Fibroblast of the aortic adventitia (primary cell): ENCODE measurements at regions not wholly inside any gene's neighbourhood (a gene's known extent, or its start where the extent isn't known, plus 50 kb on each side); places are given as distances from the start of the nearest gene placed in this dataset.

ENCODE experiments used
- DNase-seq: peaks from one replicate; pipeline ENCODE4 v3.0.0-alpha.2; 2010; ENCODE audit warnings: low read depth
- H3K4me3 ChIP-seq: 2 replicates; pipeline ENCODE4 v1.5.1; 2011; ENCODE audit warnings: low read depth, mild to moderate bottlenecking, control low read depth, low read length, moderate library complexity
- TF ChIP-seq, protein P1 (sequence below): IDR thresholded peaks from 2 replicates; pipeline ENCODE4 v1.5.1; 2011; ENCODE audit warnings: mild to moderate bottlenecking, low read length, control low read depth, inconsistent platforms; ENCODE audit not compliant: insufficient read depth

DNA sequence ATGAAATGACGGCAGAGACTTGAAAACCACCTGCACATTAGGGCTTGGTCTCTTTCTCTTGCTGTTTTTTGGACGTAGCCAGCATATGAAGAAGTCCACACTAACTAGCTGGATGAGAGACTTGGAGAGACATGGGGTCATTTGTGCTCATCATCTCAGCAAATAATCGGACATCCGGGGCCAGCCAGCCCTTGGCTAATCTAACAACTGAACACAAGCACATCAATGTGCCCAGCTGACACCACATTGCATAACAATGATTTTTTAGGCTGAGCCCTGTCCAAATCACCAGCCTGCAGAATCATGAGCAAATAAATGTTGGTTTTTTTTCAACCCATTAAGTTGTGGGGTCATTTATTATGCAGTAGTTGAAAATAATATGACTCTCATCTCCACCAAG is 460.3 kb upstream of the LARGE1 start:
- no peak for DNase-seq
- no peak overlapping the region for H3K4me3 ChIP-seq
- TF ChIP-seq, protein P1, sequence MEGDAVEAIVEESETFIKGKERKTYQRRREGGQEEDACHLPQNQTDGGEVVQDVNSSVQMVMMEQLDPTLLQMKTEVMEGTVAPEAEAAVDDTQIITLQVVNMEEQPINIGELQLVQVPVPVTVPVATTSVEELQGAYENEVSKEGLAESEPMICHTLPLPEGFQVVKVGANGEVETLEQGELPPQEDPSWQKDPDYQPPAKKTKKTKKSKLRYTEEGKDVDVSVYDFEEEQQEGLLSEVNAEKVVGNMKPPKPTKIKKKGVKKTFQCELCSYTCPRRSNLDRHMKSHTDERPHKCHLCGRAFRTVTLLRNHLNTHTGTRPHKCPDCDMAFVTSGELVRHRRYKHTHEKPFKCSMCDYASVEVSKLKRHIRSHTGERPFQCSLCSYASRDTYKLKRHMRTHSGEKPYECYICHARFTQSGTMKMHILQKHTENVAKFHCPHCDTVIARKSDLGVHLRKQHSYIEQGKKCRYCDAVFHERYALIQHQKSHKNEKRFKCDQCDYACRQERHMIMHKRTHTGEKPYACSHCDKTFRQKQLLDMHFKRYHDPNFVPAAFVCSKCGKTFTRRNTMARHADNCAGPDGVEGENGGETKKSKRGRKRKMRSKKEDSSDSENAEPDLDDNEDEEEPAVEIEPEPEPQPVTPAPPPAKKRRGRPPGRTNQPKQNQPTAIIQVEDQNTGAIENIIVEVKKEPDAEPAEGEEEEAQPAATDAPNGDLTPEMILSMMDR: no peak

DNA sequence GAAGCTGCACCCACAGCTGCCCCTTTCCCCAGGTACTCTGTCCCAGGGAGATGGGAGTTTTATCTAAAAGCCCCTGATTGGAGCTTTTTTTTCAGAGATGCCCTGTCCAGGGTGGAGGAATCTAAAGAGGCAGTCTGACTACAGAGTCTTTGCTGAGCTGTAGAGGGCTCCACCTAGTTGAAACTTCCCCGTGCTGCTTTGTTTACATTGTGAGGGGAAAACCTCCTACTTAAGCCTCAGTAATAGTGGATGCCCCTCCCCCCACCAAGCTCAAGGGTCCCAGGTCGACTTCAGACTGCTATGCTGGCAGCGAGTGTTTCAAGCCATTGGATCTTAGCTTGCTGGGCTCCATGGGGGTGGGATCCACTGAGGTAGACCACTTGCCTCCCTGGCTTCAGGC is 470.1 kb upstream of the LARGE1 start:
- no peak for DNase-seq
- H3K4me3 ChIP-seq: no peak overlapping the region
- TF ChIP-seq, protein P1: no peak

DNA sequence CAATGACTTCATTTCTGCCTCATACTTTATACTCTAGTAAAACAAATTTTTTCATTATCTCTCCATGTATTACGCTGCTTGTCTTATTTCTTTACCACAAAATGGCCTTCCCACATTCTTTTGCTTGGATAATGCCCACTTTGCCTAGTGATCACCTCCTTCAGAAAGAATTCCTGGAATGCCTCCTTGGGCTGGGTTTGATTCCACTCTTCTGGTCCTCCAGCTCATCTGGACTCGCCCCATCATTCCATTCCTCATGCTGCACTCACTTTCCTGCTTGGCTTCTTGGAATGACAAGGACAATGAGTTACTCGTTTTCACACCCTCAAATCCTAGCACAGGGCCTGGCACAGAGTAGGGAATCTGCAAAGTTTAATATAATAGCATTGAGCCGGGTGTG is 475.1 kb upstream of the LARGE1 start:
- TF ChIP-seq, protein P1: no peak
- H3K4me3 ChIP-seq: no peak overlapping the region
- DNase-seq: no peak

DNA sequence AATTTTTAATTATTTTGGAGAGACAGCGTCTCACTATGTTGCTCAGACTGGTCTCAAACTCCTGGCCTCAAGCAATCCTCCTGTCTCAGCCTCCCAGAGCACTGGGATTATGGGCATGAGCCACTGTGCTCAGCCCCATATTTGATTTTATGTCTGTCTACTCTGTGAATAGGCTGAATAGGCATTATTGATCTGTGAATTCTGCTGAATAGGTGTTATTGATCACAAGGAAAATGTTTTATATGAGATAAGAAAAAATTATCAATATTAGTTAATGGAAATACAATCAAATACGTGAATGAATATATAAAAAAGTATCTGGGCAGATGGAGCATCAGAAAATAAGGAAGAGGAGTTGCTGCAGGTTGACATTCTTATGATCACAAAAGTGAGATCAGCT is 483.4 kb upstream of the LARGE1 start:
- TF ChIP-seq, protein P1: no peak
- no peak for DNase-seq
- H3K4me3 ChIP-seq: no peak overlapping the region

DNA sequence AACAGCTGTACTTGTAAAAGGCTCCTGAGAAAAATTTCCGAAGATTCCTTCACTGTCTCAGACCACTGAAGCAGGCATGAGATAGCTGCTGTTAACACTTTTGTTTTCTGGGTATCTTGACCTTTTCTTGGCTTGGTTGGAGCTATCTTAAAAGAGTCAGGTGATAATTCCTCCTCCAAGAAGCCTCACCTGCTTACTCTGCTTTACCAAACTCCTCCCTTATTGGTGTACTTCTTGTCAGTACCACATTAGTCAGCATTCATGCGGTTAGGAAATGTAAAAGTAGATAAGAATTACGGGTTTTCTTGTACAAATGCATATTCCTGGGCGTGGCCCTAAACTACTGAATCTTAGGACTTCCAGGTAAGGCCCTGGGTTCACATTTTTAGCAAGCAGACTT is 489.8 kb upstream of the LARGE1 start:
- DNase-seq: no peak
- no peak overlapping the region for H3K4me3 ChIP-seq
- TF ChIP-seq, protein P1: no peak

DNA sequence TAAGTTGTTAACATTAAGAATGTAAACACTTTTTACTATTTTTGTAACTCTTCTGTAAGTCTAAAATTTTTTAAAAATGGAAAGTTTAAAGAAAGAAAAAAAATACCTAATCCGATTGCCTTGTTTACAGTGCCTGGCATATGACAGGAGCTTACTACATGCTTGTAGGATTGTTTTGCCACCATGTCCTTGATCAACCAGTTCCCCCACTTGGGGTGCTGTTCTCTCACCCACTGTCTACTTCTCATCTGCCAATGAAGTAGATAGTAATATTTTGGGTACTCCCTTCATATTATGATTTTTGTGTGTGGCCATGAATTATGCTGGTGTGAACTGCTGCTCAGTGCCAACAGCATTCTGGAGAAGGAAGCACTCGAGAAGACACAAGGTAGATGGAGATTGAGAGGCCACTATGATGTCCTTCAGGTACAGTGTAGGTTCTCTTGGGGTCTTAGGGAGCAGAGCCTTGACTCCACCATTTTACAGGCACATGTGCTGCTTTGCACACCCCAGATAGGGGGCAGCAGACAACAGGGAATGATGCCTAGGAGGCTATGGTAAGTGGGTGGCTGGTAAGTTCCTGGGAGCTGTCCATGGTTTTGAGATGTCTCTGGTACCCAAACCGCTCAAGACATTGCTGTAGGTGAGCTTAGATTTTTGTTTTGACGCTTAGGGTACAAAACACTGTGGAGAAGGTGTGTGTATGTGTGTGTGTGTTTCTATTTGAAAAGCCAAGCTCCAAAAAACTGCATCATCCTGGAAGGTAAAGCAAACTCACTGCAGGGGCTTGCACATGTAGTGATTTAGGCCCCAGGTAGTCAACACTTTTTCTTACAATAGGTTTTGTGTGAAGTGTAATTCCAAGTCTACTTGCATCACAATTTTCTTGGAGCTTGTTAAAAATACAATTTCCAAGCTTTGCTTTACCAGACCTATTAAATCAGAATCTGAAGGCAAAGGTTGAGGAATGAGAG is 494.5 kb upstream of the LARGE1 start:
- no peak overlapping the region for H3K4me3 ChIP-seq
- DNase-seq: no peak
- TF ChIP-seq, protein P1: no peak
